HG02763 (cell line): ENCODE measurements at regions not wholly inside any gene's neighbourhood (a gene's known extent, or its start where the extent isn't known, plus 50 kb on each side); places are given as distances from the start of the nearest gene placed in this dataset.
A peak's percentile ranks its signal among the peaks of the same experiment; 100 is the strongest.

Source experiments
- ATAC-seq: cut with Tn5 transposase; IDR thresholded peaks from one replicate; pipeline ENCODE4 v1.9.1; 2021; ENCODE audit warnings: mild to moderate bottlenecking, moderate library complexity; ENCODE audit not compliant: unreplicated experiment

DNA sequence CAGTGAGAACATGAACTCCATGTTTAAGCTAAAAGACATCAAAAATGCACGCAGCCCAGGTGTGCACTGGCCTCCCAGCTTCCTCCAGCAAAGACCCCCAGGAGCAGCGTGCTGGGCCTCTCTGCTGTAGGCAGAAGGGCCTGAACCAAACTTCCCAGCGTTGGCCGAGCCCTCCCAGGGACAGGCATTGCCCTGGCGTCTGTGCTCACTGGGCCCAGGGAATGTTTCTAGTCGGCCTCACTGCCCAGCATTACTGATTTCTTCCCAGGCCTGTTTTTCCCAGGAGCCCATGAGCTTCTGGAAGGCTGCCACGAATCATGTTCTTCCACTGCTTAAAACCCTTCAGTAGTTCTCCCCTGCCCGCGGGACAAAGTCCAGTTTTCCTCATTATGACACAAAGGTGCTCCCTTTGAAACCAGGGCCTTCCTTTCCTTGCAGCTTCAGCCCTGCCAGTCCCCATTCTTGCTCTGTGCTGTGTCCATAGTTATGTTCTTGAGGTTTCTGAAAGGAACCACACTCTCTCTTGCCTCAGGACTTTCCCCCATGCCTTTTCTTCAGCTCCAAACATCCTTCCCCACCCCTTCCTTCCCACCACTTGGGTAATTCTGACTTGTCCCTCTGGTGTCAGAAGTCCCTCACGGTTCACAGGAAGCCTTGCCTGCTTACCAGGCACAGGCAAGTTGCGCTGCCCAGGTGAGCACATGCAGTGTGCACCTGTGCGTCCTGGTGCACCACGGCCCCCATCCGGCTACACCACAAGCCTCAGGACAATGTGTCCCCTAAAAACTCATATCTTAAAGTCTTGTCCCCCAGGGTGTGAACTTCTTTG, 93.4 kb upstream of the ENPP6 start:
- no peak for ATAC-seq

DNA sequence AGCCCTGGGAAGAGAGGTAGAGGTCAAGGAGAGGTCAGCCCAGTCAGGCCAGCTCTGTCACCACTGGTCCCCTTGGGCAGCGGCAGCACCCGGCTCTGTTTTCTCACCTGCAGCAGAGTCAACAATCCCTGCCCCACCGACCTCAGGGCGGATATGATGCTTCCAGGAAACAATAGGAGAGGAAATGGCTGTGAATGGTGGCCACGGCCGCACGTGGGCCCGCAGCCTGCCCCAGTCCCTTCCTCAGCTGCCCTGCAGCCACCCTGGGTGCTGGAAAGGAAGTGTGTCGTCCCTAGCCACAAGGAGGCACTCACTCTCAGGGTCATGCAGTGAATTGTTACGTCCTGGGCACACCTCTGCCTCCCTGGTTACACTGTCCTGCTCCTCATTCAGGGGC, 92.5 kb upstream of the ENPP6 start:
- no peak for ATAC-seq

DNA sequence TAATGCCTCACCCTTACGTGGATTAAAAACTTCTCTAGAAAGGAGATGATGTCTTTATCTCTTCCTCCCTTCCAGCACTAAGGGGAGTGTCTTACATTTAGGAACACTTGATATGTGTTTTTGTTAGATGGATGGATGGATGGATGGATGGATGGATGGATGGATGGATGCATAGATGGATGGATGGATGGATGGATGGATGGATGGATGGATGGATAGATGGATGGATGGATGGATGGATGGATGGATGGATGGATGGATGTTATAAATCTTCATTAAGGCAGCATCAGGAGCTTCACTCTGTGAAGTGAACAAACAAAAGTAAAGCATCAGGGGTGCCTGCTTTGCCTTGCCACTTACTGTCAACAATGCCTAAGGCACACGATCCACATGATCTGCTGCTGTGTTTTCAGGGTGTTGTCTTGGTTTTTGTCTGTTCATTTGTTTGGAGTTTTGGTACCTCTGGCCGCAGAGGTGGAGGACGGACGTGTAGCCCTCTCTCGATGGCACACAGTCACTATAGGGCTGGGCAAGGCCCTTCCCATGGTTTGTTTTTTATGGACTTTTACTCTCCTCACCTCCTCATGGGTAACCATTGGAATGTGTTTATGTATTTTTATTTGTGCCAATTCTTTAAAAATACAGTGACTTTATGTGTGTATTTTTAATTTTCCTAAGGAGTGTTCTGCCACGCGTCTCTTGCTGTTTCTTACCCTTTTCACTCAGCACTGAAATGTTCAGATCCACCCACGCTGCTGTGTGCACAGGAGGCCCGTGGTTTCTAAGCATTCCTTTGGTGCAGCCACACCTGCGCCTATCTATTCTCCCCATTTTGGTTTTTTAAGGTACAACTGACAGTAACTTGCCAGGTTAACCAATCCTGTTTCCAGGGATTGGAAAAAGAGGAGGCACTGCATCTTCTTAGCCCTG, 91.8 kb upstream of the ENPP6 start:
- no peak for ATAC-seq

DNA sequence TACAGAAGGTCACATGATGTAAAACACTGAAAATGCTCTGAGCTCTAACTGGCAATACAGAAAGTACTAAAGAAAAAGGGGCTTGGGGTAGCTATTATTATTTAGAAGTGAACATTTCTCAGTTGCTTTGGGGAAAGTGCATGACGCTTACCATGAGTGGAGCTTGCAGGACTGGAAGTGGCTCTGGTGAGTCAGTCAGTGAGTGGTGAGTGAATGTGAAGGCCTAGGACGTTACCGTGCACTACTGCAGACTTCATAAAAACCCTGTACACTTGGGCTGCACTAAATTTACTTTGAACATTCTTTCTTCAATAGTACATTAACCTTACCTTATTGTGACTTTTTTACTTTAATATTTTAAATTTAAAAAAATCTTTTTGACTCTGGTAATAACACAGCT, 89.3 kb upstream of the ENPP6 start:
- no peak for ATAC-seq

DNA sequence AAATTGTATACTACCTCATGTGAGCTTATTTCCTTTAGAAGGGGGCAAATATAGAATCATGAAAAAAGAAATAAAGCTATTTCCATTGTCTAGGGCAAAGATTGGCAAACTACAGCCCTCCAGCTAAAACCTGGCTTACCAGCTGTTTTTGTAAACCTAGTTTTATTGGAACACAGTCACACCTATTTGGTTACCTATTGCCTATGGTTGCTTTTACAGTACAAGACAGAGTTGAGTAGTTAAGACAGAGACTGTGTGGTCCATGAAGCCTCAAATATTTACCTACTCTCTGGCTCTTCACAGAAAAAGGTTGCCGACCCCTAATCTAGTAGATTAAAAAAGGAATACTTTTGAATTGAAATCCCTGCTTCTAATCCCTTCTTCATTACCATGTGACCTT, 88.8 kb upstream of the ENPP6 start:
- ATAC-seq = no peak

DNA sequence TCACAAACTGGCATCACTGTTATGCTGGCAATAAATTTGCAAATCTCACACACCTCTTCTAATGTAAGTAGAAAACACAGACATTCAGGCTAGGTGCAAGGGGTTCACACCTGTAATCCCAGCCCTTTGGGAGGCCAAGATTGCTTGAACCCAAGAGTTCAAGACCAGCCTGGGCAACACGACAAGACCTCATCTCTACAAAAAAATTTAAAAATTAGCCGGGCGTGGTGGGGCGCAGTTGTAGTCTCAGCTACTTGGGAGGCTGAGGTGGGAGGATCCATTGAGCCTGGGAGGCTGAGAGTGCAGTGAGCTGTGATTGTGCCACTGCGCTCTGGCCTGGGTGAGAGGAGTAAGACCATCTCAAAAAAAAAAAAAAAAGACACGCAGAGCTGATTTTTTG, 83.1 kb upstream of the ENPP6 start:
- ATAC-seq = no peak

DNA sequence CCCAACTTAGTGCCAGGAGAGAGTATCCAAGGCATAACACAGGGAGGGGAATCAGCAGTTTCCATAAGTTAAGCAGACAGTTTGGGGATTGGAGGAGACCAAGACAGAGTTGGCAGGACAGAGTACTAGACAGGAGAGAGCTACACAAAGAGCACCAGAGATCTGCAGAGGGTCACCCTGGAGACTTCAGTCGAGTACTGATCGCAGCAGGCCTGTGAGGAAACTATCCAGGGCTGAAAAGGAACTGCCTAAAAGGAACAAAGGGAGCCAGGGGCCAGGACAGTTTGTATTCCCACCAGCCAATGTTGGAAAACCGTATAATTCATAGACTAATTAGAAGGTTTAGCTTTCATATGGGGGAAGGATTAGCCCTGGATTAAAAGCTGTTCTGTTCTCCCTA, 80.6 kb upstream of the ENPP6 start:
- ATAC-seq = no peak

DNA sequence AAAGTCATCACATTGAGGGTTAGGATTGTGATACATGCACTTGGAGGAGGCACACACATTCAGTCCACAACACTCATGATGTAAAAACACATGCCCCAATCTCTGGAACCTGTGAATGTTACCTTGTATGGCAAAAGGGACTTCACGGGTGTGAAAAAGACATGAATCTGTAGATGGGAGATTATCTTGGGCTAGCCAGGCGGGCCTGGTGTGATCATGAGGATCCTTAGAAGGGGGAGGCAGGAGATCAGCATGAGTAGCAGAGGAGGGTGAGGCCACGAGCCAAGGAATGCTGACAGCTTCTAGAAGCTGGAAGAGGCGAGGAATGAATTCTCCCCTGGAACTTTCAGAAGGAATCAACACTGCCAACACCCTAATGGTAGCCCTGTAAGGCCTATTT, 77.5 kb upstream of the ENPP6 start:
- ATAC-seq = no peak

DNA sequence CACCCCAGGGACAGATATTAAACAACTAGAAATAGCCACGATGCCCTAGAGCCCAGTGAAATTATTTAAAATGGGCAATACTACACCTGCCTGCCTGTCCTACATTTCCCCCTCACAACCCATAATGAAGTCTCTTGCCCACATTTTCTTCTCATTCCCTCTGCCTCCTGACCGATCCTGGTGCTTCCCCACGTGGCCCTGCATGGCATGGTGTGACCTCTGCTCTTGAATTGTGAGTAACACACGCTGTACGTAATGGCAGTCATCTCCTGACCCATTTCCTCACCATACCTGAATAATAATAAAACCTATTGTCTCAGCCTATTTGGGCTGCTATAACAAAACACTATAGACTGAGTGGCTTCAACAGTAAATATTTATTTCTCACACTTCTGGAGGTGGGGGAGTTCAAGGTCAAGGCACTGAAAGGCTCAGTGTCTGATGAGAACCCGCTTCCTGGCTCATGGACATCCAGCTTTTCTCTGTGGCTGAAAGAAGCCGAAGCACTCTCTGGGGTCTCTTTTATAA, 77.0 kb upstream of the ENPP6 start:
- no peak for ATAC-seq

DNA sequence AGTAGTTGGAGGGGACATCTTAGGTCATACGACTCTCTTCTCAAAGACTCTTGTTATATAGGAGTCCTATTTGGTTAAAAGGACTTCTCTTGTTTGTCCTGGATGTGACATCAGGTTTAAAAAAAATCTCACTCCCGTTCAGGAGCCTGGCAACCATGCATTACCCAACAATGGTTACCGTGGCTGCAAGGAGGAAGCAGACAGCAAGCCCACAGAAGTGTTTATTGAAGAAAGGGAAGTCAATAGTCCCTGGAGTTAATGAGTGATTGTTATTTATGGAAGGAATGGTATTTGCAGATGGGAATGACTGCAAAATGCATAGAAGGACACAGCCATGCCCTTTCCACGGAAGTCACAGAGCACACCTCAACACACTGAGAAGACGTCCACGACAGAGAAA, 75.9 kb upstream of the ENPP6 start:
- ATAC-seq = no peak

DNA sequence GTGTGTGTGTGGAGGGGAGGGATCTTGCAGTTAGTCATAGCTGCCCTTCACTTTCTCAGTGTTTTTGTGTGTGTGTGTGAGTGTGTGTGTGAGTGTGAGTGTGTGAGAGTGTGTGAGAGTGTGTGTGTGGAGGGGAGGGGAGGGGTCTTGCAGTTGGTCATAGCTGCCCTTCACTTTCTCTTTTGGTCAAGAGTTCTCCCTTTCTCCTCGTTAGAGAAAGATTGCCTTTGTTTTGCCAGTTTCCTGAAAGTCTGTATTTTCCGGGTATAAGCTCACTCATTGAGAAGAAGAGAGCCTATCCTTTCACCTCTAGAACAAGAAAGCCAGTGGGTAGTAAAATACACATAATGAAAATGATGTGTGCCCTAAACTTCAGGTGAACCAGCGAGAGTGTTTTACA, 75.2 kb upstream of the ENPP6 start:
- no peak for ATAC-seq

DNA sequence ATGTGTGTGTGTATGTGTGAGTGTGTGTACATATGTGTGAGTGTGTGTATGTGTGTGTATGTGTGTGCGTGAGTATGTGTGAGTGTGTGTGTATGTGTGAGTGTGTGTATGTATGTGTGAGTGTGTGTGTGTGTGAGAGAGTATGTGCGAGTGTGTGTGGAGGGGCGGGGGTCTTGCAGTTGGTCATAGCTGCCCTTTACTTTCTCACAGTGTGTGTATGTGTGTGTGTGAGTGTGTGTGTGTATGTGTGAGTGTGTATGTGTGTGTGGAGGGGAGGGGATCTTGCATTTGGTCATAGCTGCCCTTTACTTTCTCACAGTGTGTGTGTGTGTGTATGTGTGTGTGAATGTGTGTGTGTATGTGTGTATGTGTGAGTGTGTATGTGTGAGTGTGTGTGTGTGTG, 74.8 kb upstream of the ENPP6 start:
- no peak for ATAC-seq

DNA sequence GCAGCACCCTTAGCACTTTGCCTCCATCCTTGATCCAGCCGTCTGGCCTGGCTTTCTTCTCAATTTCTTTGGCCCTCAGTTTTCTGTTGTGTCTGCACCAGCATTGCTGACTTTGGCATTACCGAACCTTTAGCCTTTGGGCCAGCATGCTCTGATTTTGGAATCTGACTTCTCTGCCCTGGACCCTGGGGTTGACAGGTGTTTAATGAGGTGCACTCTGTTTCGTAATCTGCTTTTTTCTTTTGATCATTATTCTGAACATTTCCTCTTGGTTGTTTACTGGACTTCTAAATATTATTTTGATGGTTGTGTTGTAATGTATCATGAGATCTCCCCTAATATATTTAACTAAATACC, 71.5 kb upstream of the ENPP6 start:
- no peak for ATAC-seq

DNA sequence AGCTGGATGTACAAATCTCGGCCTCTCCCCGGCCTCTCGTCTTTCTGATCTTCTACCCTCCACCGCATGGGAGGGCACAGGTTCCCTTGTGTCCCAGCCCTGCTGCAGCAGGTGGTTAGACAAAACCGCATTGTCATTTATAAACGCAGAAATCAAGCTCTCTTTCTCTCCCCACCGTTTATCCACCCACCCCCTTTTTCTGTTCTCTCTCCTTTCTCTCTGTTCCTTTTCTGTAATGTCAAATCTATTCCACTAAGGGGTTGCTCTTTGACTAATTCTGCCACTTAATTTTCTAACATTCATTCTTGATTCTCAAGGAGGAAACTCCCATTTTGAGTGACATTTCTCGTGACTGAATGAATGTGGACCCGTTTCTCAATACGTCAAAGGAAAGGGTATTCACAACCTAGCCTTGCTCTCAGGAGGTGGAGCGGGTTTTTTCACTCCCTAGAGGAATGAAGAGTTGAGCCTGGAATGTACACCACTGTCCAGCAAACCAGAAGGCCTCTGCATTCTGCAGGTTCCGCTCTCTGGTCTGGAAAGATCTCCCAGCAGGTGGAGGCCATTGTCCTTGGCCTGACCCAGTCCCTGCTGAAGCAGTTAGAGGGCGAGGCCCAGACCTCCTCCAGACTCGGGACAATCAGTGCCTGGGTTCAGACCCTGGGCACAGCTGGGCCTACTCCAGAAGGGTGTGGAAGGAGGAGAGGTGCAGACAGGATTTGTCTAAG, 70.9 kb upstream of the ENPP6 start:
- ATAC-seq = peak; percentile 56

DNA sequence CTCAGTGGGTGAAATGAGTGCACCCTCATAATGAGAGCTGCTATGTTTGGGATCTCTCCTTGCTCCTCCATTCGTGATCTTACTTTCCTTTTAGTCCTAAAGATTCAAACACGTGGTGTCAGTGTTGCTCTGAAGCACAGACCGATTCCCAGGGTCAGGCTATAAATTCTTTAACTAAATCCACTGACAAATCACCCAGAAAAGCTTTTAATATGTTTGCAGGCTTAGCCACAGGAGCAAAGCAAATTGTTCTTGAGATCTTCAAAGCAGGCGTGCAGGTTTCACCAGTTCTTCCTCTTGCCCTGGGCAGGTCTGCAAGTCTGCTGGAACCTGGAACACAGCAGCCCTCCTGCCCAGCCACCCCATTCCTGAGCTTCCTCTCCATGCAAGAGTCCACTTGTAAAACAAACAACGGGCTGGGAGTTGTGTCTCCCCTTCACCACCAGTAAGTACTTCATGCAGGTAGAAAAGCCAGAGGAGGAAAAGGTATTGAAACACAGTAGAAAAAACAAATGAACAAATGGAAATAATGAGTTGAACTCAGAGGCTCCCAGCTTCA, 70.1 kb upstream of the ENPP6 start:
- no peak for ATAC-seq

DNA sequence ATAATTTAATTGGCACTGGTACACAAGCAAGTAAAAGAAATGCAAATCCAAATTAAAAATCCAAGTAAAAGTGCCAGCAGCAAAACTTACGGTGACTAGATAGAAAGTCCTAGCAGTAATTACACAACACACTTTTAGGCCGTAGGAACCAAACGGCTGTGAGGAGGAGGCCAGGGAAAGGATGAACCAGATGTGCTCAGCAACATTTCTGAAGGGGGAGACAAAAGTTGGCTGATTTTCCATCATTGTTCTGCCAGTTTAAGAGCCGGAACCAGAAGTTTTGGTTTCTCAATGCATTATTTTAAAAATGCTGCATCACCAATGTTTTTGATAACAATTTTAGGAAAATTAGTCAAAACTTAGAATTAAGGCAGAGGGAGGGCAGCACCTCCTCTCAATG, 68.7 kb upstream of the ENPP6 start:
- ATAC-seq = no peak

DNA sequence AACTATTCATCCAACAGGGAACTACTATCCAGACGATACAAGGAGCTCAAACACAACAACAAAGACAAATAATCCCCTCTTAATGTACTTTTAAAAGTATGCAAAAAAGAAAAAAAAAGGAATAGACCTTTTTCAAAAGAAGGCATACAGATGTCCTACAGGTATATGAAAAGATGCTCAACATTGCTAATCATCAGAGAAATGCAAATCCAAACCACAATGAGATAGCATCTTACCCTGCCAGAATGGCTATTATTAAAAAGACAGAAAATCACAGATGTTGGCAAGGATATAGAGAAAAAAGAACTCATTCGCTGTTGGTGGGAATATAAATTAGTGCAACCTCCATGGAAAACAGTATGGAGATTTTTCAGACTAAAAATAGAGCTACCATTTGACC, 67.1 kb upstream of the ENPP6 start:
- no peak for ATAC-seq

DNA sequence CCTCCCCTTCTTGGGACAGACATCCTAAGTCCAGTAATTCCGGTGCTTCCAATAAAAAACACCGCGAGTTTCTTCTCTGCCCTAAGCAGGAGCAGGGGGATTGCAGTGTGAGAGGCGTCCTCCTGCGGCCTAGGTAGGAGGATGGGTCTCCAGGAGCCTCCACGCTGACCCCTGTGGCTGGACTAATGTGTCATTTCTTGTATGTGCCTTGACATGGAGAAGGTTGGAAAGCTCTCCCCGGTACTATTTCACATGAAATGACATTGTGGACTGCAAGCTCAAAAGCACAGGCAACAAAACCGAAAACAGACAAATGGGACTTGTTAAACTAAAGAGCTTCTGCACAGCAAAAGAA, 66.6 kb upstream of the ENPP6 start:
- ATAC-seq = no peak

DNA sequence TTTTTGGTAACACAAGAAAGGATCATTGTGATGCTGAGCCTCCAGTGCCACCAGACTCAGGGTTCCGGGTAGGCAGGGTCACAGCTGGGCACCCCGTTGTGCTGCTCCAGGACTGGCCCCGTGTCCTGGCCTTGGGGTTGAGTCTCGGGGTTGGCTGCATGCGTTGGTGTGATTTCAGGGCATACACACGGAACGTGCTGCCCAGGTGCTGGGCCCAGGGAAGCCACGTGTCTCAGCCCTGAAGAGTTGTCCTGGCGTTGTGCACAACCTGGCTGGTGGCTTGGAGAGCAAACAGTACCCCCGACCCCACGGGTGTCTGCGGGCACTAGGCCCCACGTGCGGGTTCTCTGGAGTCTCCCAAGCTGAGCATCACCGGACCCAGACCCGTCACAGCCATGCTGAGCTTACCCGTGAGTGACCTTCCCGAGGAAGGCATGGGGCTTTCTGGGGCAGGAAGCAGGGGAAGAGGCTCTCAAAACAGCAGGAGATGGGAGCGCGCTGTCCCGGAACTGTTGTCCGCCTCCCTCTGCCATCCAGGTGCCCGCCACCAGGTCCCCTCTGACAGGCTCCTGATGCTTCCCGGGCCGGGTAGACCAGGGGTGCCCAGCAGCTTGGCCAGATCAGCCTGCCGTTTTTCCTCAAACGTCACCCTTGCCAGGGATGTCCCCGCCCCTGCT, 66.1 kb upstream of the ENPP6 start:
- ATAC-seq = no peak

DNA sequence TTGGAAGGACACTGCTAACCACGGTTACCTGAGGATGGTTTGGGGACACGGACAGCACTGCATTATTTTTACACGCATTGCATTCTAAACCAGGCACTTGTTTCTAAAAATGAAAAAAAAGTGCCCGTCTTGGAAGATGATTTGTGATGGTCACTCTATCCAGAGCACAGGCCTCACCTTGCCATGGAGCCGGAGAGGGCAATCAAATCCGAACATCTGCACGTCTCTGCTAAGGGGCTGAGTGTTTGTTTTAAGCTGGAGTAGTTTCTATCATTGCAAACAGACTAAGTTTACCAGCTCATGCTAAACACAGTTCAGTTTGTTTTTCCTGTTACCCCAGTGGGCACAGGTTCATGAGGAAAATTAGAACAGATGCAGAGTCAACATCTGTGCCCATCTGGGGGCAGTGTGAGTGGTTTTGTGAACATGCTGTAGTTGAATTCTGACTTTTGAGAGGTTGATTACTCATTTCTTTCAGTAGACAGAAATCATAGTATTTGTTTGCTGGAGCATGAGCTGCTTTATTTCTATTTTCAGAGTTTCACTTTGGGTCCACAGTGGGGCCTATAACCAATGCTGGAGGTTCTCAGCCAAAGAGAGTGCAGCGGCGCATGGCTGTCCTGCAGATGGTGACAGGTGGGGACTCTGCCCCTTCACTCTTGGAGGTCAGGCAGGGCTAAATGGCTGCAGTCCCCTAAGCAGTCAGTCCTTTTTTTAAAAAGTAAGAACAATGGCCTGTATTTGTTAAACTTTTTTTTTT, 65.4 kb upstream of the ENPP6 start:
- peak; percentile 49 for ATAC-seq
